PFSK-1 (cell line): ENCODE measurements at regions not wholly inside any gene's neighbourhood (a gene's known extent, or its start where the extent isn't known, plus 50 kb on each side); places are given as distances from the start of the nearest gene placed in this dataset.

ENCODE experiments used
- FOXP2 ChIP-seq: optimal IDR thresholded peaks from 2 replicates; pipeline ENCODE3; 2011; ENCODE audit warnings: borderline replicate concordance, control low read depth, inconsistent platforms; ENCODE audit not compliant: insufficient read depth; ENCODE audit errors: extremely low read length, extremely low read depth
- POLR2AphosphoS5 ChIP-seq: IDR thresholded peaks from 2 replicates; pipeline ENCODE4 v1.6.1; 2012; ENCODE audit warnings: low read depth, mild to moderate bottlenecking, control low read depth, low read length, moderate library complexity

DNA sequence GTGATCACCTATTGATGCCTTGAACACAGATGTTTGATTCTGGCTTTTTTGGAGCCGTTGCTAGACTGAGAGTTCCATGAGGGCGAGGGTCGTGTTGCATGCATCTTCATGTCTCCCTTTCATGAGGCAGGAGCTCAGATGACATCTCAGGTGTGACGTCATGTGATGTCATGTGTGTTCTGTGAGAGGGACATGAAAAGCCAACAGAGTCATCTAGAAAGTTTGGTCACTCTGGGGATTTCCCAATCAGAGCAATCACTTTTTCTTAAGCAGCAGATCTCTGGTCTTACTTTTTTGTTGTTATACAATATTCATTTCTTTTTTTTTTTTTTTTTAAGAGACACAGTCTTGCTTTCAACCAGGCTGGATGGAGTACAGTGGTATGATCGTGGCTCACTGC is 411.8 kb downstream of the PREX1 start:
- TF ChIP-seq POLR2AphosphoS5, result no peak
- no peak for TF ChIP-seq FOXP2
